ENCODE measurements at regions not wholly inside any gene's neighbourhood (a gene's known extent, or its start where the extent isn't known, plus 50 kb on each side); places are given as distances from the start of the nearest gene placed in this dataset.

DNA sequence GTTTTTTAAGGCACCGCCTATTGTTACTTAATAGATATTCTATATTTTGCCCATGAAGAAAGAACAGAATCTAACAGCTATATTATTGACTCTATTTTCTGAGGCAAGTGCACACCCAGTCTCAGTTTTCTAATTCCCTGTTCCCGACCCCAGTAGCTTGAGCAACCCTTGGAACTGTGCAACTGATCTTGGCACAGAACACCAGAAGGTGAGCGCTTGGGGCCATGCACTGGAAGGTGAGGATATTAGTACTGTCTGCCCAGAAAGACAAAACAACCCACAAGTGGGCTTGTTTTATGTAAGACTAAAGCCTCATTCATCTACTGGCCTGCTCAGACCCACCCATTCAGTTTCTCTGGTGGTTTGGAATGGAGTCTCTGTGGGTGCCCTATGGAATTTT lies 188.8 kb upstream of the LINC00305 start:
- H3K4me3 ChIP-seq (ENCODE audit: low read depth, low read length) = no peak overlapping the region
- TF ChIP-seq, protein P1, sequence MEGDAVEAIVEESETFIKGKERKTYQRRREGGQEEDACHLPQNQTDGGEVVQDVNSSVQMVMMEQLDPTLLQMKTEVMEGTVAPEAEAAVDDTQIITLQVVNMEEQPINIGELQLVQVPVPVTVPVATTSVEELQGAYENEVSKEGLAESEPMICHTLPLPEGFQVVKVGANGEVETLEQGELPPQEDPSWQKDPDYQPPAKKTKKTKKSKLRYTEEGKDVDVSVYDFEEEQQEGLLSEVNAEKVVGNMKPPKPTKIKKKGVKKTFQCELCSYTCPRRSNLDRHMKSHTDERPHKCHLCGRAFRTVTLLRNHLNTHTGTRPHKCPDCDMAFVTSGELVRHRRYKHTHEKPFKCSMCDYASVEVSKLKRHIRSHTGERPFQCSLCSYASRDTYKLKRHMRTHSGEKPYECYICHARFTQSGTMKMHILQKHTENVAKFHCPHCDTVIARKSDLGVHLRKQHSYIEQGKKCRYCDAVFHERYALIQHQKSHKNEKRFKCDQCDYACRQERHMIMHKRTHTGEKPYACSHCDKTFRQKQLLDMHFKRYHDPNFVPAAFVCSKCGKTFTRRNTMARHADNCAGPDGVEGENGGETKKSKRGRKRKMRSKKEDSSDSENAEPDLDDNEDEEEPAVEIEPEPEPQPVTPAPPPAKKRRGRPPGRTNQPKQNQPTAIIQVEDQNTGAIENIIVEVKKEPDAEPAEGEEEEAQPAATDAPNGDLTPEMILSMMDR (IDR thresholded peaks at IDR 0.05; ENCODE audit: borderline replicate concordance, insufficient read depth, low read depth, low read length) = no peak

DNA sequence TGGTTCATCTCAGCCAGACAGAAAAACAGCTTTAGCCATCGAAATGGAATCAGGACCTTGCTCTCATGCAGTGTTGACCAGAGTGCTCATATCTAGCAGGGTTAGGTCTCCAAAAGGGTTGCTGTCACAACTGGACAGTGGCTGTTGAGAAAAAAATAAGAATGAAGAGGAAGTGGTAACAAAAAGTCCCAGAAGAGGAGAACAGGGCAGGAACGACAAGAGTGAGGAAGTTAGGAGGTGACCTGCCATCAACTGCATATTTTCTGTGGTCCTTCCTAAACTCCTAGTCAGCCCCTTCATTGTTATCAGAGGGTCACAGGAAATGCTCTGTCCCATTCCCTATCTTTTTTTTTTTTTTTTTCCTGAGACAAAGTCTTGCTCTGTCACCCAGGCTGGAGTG lies 188.1 kb upstream of the LINC00305 start:
- TF ChIP-seq, protein P1 (IDR thresholded peaks at IDR 0.05; ENCODE audit: borderline replicate concordance, insufficient read depth, low read depth, low read length) = no peak
- no peak overlapping the region for H3K4me3 ChIP-seq (ENCODE audit: low read depth, low read length)

DNA sequence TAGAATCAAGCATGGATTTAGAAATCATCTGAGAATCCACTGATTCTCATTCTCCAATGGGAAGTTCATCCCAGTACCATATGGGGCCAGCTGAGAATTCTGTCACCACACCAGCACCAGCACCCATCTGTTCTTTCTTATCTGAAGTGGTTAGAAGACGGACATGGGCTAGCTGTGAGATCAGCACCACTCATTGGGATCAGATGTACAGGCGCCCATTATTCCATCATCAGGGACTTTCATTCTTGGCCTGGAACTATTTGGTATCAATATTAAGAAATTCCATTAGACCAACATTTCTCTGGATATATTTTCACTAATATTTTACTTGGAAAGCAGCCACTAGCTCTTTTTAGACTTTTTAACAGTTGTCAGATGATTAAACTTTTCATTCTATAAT lies 185.9 kb upstream of the LINC00305 start:
- no peak overlapping the region for H3K4me3 ChIP-seq (ENCODE audit: low read depth, low read length)
- TF ChIP-seq, protein P1 (IDR thresholded peaks at IDR 0.05; ENCODE audit: borderline replicate concordance, insufficient read depth, low read depth, low read length) = no peak

DNA sequence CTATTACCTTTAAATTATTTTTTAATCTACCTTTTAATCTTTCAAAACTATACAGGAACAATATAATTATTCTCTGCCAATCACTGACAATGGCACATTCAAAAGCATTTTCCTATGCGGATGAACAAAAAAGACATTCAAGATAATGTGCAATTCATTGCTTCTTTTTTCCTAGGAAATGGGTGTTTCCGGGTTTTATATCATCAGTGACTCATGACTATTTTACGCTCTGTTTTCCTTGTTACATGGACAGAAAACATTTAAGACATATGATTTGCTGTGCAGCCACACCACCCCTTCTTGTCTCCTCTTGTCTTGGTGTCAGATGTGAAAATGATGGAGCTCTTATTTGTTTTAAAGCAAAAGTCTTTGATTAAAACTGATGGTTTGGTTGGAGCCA lies 184.7 kb upstream of the LINC00305 start:
- TF ChIP-seq, protein P1 (IDR thresholded peaks at IDR 0.05; ENCODE audit: borderline replicate concordance, insufficient read depth, low read depth, low read length) = no peak
- no peak overlapping the region for H3K4me3 ChIP-seq (ENCODE audit: low read depth, low read length)

DNA sequence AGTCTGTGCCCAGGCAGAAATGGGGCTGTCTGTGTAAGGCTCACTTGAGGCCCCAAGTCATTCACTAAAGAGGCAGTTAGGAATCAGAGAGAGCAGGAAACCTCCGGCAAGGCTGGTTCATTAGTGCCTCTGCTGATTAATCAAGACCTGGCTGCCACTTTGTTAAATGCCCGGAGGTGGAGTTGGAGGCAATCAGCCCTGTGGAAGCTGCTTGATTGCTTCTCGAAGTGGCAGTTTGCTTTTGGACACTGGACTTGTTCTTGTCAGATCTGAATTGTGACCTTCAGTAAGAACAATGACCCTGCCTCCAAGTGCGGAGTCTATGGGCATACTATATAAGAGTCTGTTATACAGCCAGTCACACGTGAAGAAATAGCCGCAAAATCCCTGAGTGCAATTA lies 183.9 kb upstream of the LINC00305 start:
- H3K4me3 ChIP-seq (ENCODE audit: low read depth, low read length) = no peak overlapping the region
- TF ChIP-seq, protein P1 (IDR thresholded peaks at IDR 0.05; ENCODE audit: borderline replicate concordance, insufficient read depth, low read depth, low read length) = no peak

DNA sequence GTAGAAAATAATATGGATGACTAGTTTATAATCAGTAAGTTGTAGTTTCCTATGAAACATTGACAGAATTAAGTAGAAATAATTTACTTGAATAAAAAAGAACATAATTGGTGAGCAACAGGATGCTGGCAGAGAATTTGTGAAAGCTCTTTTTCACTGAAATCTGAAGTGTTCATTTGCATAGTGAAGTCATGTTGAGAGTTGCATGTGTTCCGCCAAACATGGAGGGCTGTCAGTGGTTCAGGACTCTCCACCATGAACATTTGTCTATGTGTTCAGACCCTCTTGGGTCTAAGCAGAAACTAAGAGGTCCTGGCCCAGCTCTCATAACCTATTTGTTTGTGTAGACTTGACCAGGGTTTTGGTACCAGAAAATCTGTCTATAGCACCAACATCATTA lies 182.5 kb upstream of the LINC00305 start:
- no peak overlapping the region for H3K4me3 ChIP-seq (ENCODE audit: low read depth, low read length)
- TF ChIP-seq, protein P1 (IDR thresholded peaks at IDR 0.05; ENCODE audit: borderline replicate concordance, insufficient read depth, low read depth, low read length) = no peak

DNA sequence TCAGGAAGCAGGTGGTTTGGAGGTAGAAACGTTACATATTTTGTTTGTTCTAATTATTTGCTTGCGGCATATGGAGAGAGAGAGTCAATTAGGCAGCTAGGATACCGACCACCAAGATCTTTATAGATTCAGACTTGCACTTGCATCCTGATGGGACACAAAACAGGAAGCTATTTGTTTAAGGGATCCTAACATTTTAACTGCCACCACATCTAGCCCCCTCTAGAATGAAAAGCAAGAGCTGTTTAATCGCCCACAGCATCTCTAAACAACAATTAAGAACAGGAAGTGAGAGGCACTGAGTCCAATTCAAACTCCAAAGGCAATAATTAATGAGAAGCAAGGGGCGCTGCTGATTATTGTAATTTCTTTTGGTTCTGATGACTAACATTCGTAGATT lies 182.0 kb upstream of the LINC00305 start:
- H3K4me3 ChIP-seq (ENCODE audit: low read depth, low read length) = no peak overlapping the region
- TF ChIP-seq, protein P1 (IDR thresholded peaks at IDR 0.05; ENCODE audit: borderline replicate concordance, insufficient read depth, low read depth, low read length) = no peak

All from GM12875 (cell line).